Thoracic aorta (tissue), 2 donors: ENCODE measurements at regions not wholly inside any gene's neighbourhood (a gene's known extent, or its start where the extent isn't known, plus 50 kb on each side); places are given as distances from the start of the nearest gene placed in this dataset.

ENCODE experiments used
- ATAC-seq: fragments of 150-250 bp; one replicate; pipeline ENCODE4 v1.8.0; 2017; ENCODE audit warnings: low read depth; ENCODE audit not compliant: insufficient number of reproducible peaks, low FRiP score
- DNase-seq: peaks from one replicate; pipeline ENCODE4 v3.0.0-alpha.2; 2020; ENCODE audit warnings: low spot score
- H3K27ac ChIP-seq, 2 donors: fragments of 200-600 bp; sonication (generic); 1 replicate in 1 of 2; 2 replicates in 1 of 2; pipeline ENCODE4 v1.5.1; 2016; ENCODE audit warnings: mild to moderate bottlenecking in 2 of 2, moderate library complexity in 2 of 2
- H3K27me3 ChIP-seq: fragments of 200-600 bp; sonication (generic); replicated peaks from 2 replicates; pipeline ENCODE4 v1.6.0; 2016; ENCODE audit warnings: mild to moderate bottlenecking; ENCODE audit not compliant: insufficient read depth
- H3K36me3 ChIP-seq: fragments of 200-600 bp; sonication (generic); one replicate; pipeline ENCODE4 v1.5.1; 2016
- H3K4me1 ChIP-seq, 2 donors: fragments of 200-600 bp; sonication (generic); 1 replicate in 1 of 2; 2 replicates in 1 of 2; pipeline versions ENCODE4 v1.5.1 to v1.6.0; 2016; ENCODE audit warnings: low read depth in 2 of 2, mild to moderate bottlenecking in 1 of 2; ENCODE audit not compliant: control insufficient read depth in 1 of 2
- H3K4me3 ChIP-seq: fragments of 200-600 bp; sonication (generic); 2 replicates; pipeline ENCODE4 v1.5.1; 2016; ENCODE audit warnings: mild to moderate bottlenecking
- H3K9me3 ChIP-seq: fragments of 200-600 bp; sonication (generic); 2 replicates; pipeline ENCODE4 v1.5.1; 2016
- TF ChIP-seq, protein P1 (sequence below): fragments of 200-600 bp; sonication (generic); IDR thresholded peaks from one replicate; pipeline ENCODE4 v1.5.1; 2019; ENCODE audit warnings: antibody characterized with exemption

DNA sequence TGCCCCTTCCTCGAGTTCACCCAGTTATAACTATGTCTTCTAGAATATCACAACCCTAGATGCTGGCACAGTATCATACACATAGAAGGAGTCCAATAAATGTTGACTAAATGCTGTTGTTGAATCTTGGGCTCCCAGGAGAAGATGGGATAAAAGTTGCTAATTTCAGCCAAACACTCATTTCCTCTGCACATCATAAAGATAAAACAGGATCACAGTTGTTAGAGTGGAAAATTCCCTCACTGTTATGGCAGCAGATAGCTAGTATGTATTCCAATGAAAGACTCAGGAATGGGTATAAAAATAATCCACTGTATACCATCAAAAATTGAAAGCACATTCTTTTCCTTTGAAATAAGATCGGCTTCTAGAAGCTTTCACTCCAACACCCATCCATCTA, 294.9 kb upstream of the TSHZ2 start:
- Histone ChIP-seq H3K4me3 (no peak overlapping the region), H3K36me3 (no peaks in the 10 kb centered on the region), H3K4me1 (no peaks in the 10 kb centered on the region), H3K27ac (no peak overlapping the region), H3K9me3 (no peaks in the 10 kb centered on the region), H3K27me3 (no peaks in the 10 kb centered on the region)
- TF ChIP-seq, protein P1, sequence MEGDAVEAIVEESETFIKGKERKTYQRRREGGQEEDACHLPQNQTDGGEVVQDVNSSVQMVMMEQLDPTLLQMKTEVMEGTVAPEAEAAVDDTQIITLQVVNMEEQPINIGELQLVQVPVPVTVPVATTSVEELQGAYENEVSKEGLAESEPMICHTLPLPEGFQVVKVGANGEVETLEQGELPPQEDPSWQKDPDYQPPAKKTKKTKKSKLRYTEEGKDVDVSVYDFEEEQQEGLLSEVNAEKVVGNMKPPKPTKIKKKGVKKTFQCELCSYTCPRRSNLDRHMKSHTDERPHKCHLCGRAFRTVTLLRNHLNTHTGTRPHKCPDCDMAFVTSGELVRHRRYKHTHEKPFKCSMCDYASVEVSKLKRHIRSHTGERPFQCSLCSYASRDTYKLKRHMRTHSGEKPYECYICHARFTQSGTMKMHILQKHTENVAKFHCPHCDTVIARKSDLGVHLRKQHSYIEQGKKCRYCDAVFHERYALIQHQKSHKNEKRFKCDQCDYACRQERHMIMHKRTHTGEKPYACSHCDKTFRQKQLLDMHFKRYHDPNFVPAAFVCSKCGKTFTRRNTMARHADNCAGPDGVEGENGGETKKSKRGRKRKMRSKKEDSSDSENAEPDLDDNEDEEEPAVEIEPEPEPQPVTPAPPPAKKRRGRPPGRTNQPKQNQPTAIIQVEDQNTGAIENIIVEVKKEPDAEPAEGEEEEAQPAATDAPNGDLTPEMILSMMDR: no peak
- DNase-seq (no peak), ATAC-seq (no peak)

DNA sequence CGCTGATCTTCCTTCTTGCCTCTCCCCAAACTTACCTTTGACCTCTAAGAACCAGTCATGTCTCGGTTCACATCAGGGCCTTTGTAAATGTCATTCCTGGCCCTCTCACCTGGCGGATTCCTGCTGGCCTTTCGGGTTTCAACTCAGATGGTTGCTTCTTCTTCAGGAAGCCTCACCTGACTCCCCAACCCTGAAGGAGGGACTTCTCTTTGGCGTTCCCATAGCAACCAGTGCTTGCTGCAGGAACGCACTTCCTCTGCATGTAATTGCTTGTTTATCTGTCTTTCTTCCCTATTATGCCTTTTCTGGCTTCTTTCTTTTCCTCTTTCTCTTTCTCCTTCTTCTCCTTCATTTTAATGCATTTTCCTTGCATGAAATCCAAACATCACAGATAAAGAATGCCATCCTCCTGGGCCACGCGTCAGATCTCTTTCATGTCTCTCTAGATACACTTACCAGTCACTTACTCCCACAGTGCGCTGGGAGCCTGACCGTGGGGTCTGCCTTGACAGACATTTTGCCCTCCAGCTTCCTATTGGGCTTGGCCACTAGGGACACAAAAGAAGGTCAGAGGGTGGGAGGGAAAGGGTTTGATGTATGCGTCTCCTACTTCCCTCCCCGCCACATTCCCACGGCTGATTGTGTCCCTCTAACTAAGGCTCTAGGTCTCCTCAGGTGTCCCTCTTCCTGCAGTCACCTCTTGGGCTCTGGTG, 295.7 kb upstream of the TSHZ2 start:
- Histone ChIP-seq H3K27me3 (no peaks in the 10 kb centered on the region), H3K9me3 (no peaks in the 10 kb centered on the region), H3K4me1 (no peaks in the 10 kb centered on the region), H3K36me3 (no peaks in the 10 kb centered on the region), H3K27ac (no peak overlapping the region), H3K4me3 (no peak overlapping the region)
- TF ChIP-seq, protein P1: no peak
- DNase-seq (no peak), ATAC-seq (no peak)

DNA sequence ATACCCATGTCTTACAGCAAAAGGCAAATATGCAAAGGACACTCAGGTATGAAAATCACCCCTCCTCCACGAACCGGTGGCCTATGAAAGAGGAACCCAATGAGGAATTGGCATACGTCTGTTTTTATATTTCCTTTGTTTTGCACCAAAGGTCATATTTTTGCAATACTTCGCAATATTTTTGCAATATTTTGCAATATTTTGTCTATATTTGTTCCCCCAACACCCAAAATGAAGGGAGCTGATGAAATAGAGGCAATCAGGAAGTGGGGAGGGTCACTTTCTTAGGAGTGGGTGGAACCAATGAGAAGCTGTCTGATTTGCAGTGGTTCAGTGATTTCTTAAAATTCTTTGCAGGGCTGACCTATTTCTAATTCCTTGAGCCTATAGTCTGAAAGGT, 296.8 kb upstream of the TSHZ2 start:
- no peak for ATAC-seq
- Histone ChIP-seq H3K27ac (no peak overlapping the region), H3K27me3 (no peaks in the 10 kb centered on the region), H3K4me3 (no peak overlapping the region), H3K4me1 (no peaks in the 10 kb centered on the region), H3K9me3 (no peaks in the 10 kb centered on the region), H3K36me3 (no peaks in the 10 kb centered on the region)
- TF ChIP-seq, protein P1: no peak
- DNase-seq: no peak

DNA sequence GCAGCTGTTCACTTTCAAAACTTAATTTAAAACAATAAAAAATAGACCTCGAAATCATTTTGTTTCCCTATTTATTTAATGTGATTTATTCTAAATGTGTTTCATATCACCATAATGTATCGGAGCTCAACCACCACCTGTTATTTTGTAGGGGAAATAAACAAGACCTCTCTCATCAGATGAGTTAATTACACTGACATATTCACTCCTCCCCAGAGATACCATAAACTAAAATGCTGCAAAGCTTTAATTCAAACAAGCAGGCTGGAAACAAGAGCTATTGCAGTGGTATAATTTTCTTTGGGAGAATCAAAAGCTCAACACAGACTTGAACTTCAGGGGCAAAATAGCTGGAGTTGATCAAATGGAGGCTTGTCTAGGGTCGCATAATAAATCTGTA, 303.5 kb upstream of the TSHZ2 start:
- Histone ChIP-seq H3K36me3 (no peaks in the 10 kb centered on the region), H3K4me3 (no peak overlapping the region), H3K4me1 (no peaks in the 10 kb centered on the region), H3K27me3 (no peaks in the 10 kb centered on the region), H3K9me3 (no peaks in the 10 kb centered on the region), H3K27ac (no peak overlapping the region)
- ATAC-seq: no peak
- no peak for DNase-seq
- TF ChIP-seq, protein P1: no peak

DNA sequence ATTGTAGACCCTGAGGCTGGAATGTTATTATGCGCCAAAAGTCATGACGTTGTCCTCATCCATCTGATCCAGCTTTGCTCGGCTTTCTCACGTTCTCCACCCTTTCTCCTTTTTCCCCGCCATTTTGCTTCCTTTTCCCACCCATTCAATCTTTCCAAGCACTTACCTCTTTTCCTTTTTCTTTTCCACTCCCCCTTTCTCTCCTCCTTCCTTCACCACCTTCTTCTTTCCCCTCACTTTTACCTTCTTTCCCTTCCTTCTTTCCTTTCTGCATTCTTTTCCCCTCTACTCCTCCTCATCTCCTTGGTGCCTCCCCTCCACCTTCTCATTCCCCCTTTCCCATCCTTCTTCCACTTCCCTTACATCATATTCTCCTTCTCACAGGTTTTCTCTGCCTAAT, 304.8 kb upstream of the TSHZ2 start:
- ATAC-seq: no peak
- no peaks in the 10 kb centered on the region for H3K9me3 ChIP-seq
- DNase-seq: no peak
- H3K4me1 ChIP-seq: no peaks in the 10 kb centered on the region
- TF ChIP-seq, protein P1: no peak
- no peaks in the 10 kb centered on the region for H3K36me3 ChIP-seq
- H3K27ac ChIP-seq: no peak overlapping the region
- no peaks in the 10 kb centered on the region for H3K27me3 ChIP-seq
- H3K4me3 ChIP-seq: no peak overlapping the region
